Mesendoderm (in vitro differentiated cells): ENCODE measurements at regions not wholly inside any gene's neighbourhood (a gene's known extent, or its start where the extent isn't known, plus 50 kb on each side); places are given as distances from the start of the nearest gene placed in this dataset.
A peak's percentile ranks its signal among the peaks of the same experiment; 100 is the strongest.

Experiments
- DNase-seq: peaks from one replicate; pipeline ENCODE4 v3.0.0; 2013
- H2AK5ac ChIP-seq: 2 replicates; pipeline ENCODE4 v1.6.1; 2013; ENCODE audit warnings: low read length, inconsistent platforms
- H2BK120ac ChIP-seq: 2 replicates; pipeline ENCODE4 v1.6.1; 2013; ENCODE audit warnings: low read depth, mild to moderate bottlenecking, low read length, moderate library complexity, mixed read lengths
- H2BK15ac ChIP-seq: replicated peaks from 2 replicates; pipeline ENCODE4 v1.6.1; 2013; ENCODE audit warnings: low read depth, mild to moderate bottlenecking, moderate library complexity
- H2BK5ac ChIP-seq: 2 replicates; pipeline ENCODE4 v1.6.1; 2013; ENCODE audit warnings: low read length, inconsistent platforms
- H3K18ac ChIP-seq: 2 replicates; pipeline ENCODE4 v1.6.1; 2013; ENCODE audit warnings: mild to moderate bottlenecking, low read length, mixed read lengths
- H3K23ac ChIP-seq: one replicate; pipeline ENCODE4 v1.6.1; 2013; ENCODE audit warnings: low read length
- H3K27ac ChIP-seq: 2 replicates; pipeline ENCODE4 v1.5.1; 2013; ENCODE audit warnings: low read depth, mild to moderate bottlenecking, inconsistent platforms, low read length, moderate library complexity
- H3K27me3 ChIP-seq: 2 replicates; pipeline ENCODE4 v1.6.1; 2013; ENCODE audit warnings: low read length, control low read depth, mild to moderate bottlenecking, inconsistent platforms; ENCODE audit not compliant: insufficient read depth, poor library complexity
- H3K36me3 ChIP-seq: 2 replicates; pipeline ENCODE4 v1.6.1; 2013; ENCODE audit warnings: low read length, inconsistent platforms; ENCODE audit not compliant: control insufficient read depth, insufficient read depth
- H3K4ac ChIP-seq: one replicate; pipeline ENCODE4 v1.6.1; 2013; ENCODE audit warnings: low read depth, mild to moderate bottlenecking, low read length, moderate library complexity
- H3K4me1 ChIP-seq: 2 replicates; pipeline ENCODE4 v1.6.1; 2013; ENCODE audit warnings: low read depth, low read length, inconsistent platforms; ENCODE audit not compliant: control insufficient read depth
- H3K4me2 ChIP-seq: 2 replicates; pipeline ENCODE4 v1.6.1; 2013; ENCODE audit warnings: low read length
- H3K4me3 ChIP-seq: 2 replicates; pipeline ENCODE4 v1.5.1; 2013; ENCODE audit warnings: mild to moderate bottlenecking, low read length
- H3K56ac ChIP-seq: one replicate; pipeline ENCODE4 v1.6.1; 2013; ENCODE audit warnings: low read length
- H3K79me1 ChIP-seq: 2 replicates; pipeline ENCODE4 v1.6.1; 2013; ENCODE audit warnings: low read length, inconsistent platforms
- H3K79me2 ChIP-seq: 2 replicates; pipeline ENCODE4 v1.6.1; 2013; ENCODE audit warnings: mild to moderate bottlenecking, low read length; ENCODE audit not compliant: control insufficient read depth, insufficient read depth
- H3K9ac ChIP-seq: 2 replicates; pipeline ENCODE4 v1.6.1; 2013; ENCODE audit warnings: low read length, inconsistent platforms
- H4K5ac ChIP-seq: one replicate; pipeline ENCODE4 v1.6.1; 2013; ENCODE audit warnings: low read length
- H4K8ac ChIP-seq: one replicate; pipeline ENCODE4 v1.6.1; 2013; ENCODE audit warnings: low read depth, mild to moderate bottlenecking, control low read depth, low read length, moderate library complexity
- WGBS: extraction: QIAGEN DNeasy Blood & Tissue Kit; methylation state at CpG from one replicate; pipeline ENCODE4 v1.1.7; 2013; ENCODE audit warnings: low lambda C conversion rate, missing lambda C conversion rate; ENCODE audit not compliant: insufficient coverage; ENCODE audit errors: extremely low coverage; 5-methylcytosine and 5-hydroxymethylcytosine counted together

DNA sequence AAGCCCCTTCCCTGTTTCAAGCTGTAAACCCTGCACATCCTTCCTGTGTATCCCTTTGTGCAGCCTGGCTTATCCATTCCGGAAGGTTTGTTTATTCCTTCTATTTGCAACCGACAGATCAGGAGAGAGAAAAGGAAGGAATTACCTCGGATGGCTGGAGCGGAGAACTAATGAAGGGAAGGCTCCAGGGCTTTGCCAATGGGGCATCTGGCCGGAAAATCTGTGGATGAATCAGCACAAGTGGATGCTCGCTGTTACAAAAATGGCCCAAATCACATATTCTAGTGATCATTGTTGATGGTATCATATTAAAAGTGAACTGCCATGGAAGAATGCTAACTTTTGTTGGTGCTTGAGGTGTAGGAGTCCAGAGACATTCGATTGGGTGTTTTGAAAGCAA is 97.1 kb downstream of the AQP4 start:
- no peak overlapping the region for H4K8ac ChIP-seq
- no peak overlapping the region for H3K27ac ChIP-seq
- no peak overlapping the region for H2BK120ac ChIP-seq
- H3K18ac ChIP-seq, result no peak overlapping the region
- WGBS, result no CpG with 5 or more reads among the region's 7 CpGs
- no peak overlapping the region for H2BK5ac ChIP-seq
- H3K79me2 ChIP-seq, result no peaks in the 10 kb centered on the region
- H3K4ac ChIP-seq, result no peak overlapping the region
- H3K36me3 ChIP-seq, result no peaks in the 10 kb centered on the region
- no peak overlapping the region for H3K23ac ChIP-seq
- H3K4me2 ChIP-seq, result no peak overlapping the region
- no peak overlapping the region for H2AK5ac ChIP-seq
- DNase-seq, result no peak
- no peaks in the 10 kb centered on the region for H3K79me1 ChIP-seq
- no peak overlapping the region for H3K9ac ChIP-seq
- no peak overlapping the region for H4K5ac ChIP-seq
- no peak overlapping the region for H3K56ac ChIP-seq
- peaks cover 2% of the 10 kb centered on the region for H3K4me1 ChIP-seq
- H3K27me3 ChIP-seq, result no peaks in the 10 kb centered on the region
- no peak overlapping the region for H2BK15ac ChIP-seq
- H3K4me3 ChIP-seq, result no peak overlapping the region

- WGBS, result no CpG with 5 or more reads among the region's 2 CpGs
- H3K9ac ChIP-seq, result no peak overlapping the region
- no peaks in the 10 kb centered on the region for H3K79me2 ChIP-seq
- H3K4me3 ChIP-seq, result no peak overlapping the region
- H3K4me2 ChIP-seq, result no peak overlapping the region
- no peak overlapping the region for H3K18ac ChIP-seq
- H2BK120ac ChIP-seq, result no peak overlapping the region
- H3K4me1 ChIP-seq, result peaks cover 2% of the 10 kb centered on the region
- no peak for DNase-seq
- H2BK15ac ChIP-seq, result no peak overlapping the region
- H3K56ac ChIP-seq, result no peak overlapping the region
- no peak overlapping the region for H4K5ac ChIP-seq
- H3K23ac ChIP-seq, result no peak overlapping the region
- H2AK5ac ChIP-seq, result no peak overlapping the region
- no peak overlapping the region for H4K8ac ChIP-seq
- H3K27ac ChIP-seq, result no peak overlapping the region
- no peaks in the 10 kb centered on the region for H3K36me3 ChIP-seq
- no peak overlapping the region for H3K4ac ChIP-seq
- H2BK5ac ChIP-seq, result no peak overlapping the region
- no peaks in the 10 kb centered on the region for H3K27me3 ChIP-seq
- no peaks in the 10 kb centered on the region for H3K79me1 ChIP-seq
These were observed 100.0 kb downstream of the AQP4 start for GRCh38 chr18:26765498-26765897.

DNA sequence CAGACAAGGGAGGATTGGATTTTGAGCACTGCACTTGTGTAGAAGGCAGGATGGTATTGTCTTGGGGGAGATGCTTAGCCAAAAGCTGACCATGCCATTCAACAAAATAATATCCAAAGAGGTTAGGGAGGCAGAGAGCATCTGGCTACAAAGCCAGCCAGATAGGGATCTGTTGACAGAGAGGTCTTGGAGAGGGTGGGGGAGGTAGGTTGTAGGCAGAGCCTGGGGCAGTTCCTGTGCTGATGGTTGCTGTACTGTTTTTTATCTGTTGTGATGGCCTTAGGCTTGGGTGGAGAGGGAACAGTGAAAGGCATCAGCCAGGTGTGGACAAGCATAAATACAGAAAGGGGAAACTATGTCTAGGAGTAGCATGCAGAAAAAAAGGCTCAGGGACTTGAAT is 100.9 kb downstream of the AQP4 start:
- H3K27me3 ChIP-seq, result no peaks in the 10 kb centered on the region
- H3K9ac ChIP-seq, result no peak overlapping the region
- H2BK5ac ChIP-seq, result no peak overlapping the region
- H2BK120ac ChIP-seq, result no peak overlapping the region
- H3K56ac ChIP-seq, result no peak overlapping the region
- peak; percentile 65 for DNase-seq
- H3K27ac ChIP-seq, result no peak overlapping the region
- peaks cover 2% of the 10 kb centered on the region for H3K4me1 ChIP-seq
- H3K79me2 ChIP-seq, result no peaks in the 10 kb centered on the region
- no peak overlapping the region for H2BK15ac ChIP-seq
- no peak overlapping the region for H3K4ac ChIP-seq
- no peak overlapping the region for H3K23ac ChIP-seq
- no peak overlapping the region for H3K4me3 ChIP-seq
- H3K4me2 ChIP-seq, result no peak overlapping the region
- no peak overlapping the region for H4K8ac ChIP-seq
- H3K18ac ChIP-seq, result no peak overlapping the region
- no peak overlapping the region for H2AK5ac ChIP-seq
- no peaks in the 10 kb centered on the region for H3K36me3 ChIP-seq
- H3K79me1 ChIP-seq, result no peaks in the 10 kb centered on the region
- no peak overlapping the region for H4K5ac ChIP-seq

DNA sequence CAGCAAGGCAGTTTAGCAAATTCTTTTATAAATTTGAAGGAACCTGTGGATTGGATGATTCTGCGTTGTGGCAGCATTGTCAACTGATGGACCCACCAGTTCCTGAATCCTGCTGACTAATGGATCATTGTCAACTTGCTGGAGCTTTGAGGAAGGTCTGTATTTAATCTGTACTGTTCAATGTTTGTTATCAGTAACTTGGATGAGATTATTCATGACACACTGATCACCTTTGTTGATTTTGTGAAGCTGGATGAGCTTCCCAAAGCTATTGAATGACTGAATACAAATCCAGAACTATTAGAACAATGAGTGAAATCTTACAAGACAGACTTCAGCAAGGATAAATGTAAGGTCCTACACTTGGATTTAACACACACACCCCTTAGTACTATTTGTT is 101.3 kb downstream of the AQP4 start:
- no peak overlapping the region for H2AK5ac ChIP-seq
- H3K36me3 ChIP-seq, result no peaks in the 10 kb centered on the region
- no peak overlapping the region for H3K56ac ChIP-seq
- no peak overlapping the region for H3K4me2 ChIP-seq
- H3K27me3 ChIP-seq, result no peaks in the 10 kb centered on the region
- H3K4me1 ChIP-seq, result peaks cover 2% of the 10 kb centered on the region
- no peak overlapping the region for H3K4me3 ChIP-seq
- no peaks in the 10 kb centered on the region for H3K79me2 ChIP-seq
- no peak overlapping the region for H3K9ac ChIP-seq
- WGBS, result no CpG with 5 or more reads among the region's 1 CpG
- H4K5ac ChIP-seq, result no peak overlapping the region
- H3K27ac ChIP-seq, result no peak overlapping the region
- H2BK5ac ChIP-seq, result no peak overlapping the region
- no peak overlapping the region for H2BK120ac ChIP-seq
- no peak overlapping the region for H3K18ac ChIP-seq
- H3K23ac ChIP-seq, result no peak overlapping the region
- no peak overlapping the region for H2BK15ac ChIP-seq
- H3K79me1 ChIP-seq, result no peaks in the 10 kb centered on the region
- DNase-seq, result no peak
- H4K8ac ChIP-seq, result no peak overlapping the region
- no peak overlapping the region for H3K4ac ChIP-seq

DNA sequence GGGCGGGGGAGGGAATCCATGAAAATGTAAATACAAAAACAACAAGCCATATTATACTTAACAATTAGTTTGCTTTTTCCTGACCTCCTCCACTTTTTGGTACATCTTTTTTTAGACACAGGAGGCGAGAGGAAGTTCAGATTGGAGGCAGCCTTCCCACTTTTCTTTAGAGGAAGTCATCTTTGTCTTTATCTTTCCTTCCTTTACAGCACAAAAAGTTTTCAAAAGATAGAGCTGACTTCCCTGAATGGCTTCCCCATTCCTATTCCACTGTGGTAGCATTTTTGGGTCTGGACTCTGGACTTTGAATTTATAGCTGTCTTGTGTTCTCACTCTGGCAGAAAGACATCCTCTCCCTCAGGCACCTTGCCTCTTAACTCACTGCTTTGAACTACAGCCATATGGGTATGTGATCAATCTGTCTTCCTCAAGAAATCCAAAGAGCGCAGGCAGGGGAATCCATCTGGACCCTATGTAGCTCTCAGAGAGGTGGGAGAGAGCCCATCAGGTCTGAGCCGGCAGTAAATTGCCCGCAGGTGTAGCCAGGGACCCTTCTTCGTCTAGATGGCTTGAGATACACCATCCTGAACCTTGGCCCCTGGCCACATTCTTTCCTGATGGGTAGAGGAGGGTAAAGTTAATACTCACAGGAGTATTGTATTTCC is 101.9 kb downstream of the AQP4 start:
- no peak overlapping the region for H2BK15ac ChIP-seq
- H3K4me1 ChIP-seq, result peaks cover 2% of the 10 kb centered on the region
- WGBS, result no CpG with 5 or more reads among the region's 6 CpGs
- no peak overlapping the region for H3K4me2 ChIP-seq
- H3K27me3 ChIP-seq, result no peaks in the 10 kb centered on the region
- no peak overlapping the region for H3K4me3 ChIP-seq
- no peak overlapping the region for H3K9ac ChIP-seq
- DNase-seq, result no peak
- no peak overlapping the region for H4K5ac ChIP-seq
- no peak overlapping the region for H2BK5ac ChIP-seq
- H2BK120ac ChIP-seq, result no peak overlapping the region
- no peak overlapping the region for H3K56ac ChIP-seq
- no peak overlapping the region for H3K23ac ChIP-seq
- H3K36me3 ChIP-seq, result no peaks in the 10 kb centered on the region
- H2AK5ac ChIP-seq, result no peak overlapping the region
- H3K27ac ChIP-seq, result no peak overlapping the region
- H4K8ac ChIP-seq, result no peak overlapping the region
- H3K4ac ChIP-seq, result no peak overlapping the region
- H3K79me2 ChIP-seq, result no peaks in the 10 kb centered on the region
- no peaks in the 10 kb centered on the region for H3K79me1 ChIP-seq
- H3K18ac ChIP-seq, result no peak overlapping the region

DNA sequence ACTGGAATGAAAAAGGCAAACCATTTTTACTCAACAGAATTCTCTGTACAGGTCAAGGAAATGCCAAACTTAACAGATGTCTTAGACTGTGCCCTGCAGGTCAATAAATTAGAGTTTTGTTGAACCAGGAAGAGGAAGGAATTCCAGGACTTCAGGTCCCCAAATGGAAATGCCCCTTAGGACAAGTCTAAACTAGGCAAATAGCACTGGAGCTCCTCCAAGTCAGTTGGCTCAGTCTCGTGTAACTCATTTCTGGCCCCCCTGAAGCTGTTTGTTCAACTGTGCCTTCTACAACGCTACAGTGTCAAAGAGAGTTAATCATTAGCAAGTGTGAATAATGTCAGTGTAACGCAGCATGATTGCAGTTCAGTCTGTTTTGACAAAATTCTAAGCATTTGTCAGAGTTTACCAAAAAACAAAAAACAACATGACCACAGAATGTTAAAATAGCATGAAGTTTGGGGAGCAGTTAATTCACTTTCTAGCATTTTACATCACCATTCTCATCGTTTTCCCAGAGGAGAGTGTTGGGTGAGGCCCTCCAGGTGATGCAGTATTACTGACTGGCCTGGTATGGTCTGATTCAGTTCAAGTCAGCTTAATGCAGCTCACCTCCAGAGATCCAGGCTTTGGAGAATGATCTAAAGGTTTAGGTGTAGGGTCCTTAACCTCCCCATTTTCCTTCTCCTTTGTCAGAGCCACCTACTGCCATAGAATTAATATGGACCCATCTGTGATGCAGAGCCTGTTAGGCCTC is 108.1 kb downstream of the AQP4 start:
- H2BK120ac ChIP-seq, result no peak overlapping the region
- no peaks in the 10 kb centered on the region for H3K79me1 ChIP-seq
- H3K56ac ChIP-seq, result no peak overlapping the region
- WGBS, result no CpG with 5 or more reads among the region's 4 CpGs
- H2AK5ac ChIP-seq, result no peak overlapping the region
- no peaks in the 10 kb centered on the region for H3K4me1 ChIP-seq
- no peak overlapping the region for H3K18ac ChIP-seq
- H3K4me2 ChIP-seq, result no peak overlapping the region
- no peak overlapping the region for H2BK5ac ChIP-seq
- H4K5ac ChIP-seq, result no peak overlapping the region
- no peak overlapping the region for H3K4ac ChIP-seq
- H3K27me3 ChIP-seq, result no peaks in the 10 kb centered on the region
- no peak overlapping the region for H3K9ac ChIP-seq
- H4K8ac ChIP-seq, result no peak overlapping the region
- DNase-seq, result no peak
- no peak overlapping the region for H3K27ac ChIP-seq
- H3K36me3 ChIP-seq, result no peaks in the 10 kb centered on the region
- H3K23ac ChIP-seq, result no peak overlapping the region
- H3K4me3 ChIP-seq, result no peak overlapping the region
- H3K79me2 ChIP-seq, result no peaks in the 10 kb centered on the region
- no peak overlapping the region for H2BK15ac ChIP-seq
